ENCODE measurements at regions not wholly inside any gene's neighbourhood (a gene's known extent, or its start where the extent isn't known, plus 50 kb on each side); places are given as distances from the start of the nearest gene placed in this dataset.

DNA sequence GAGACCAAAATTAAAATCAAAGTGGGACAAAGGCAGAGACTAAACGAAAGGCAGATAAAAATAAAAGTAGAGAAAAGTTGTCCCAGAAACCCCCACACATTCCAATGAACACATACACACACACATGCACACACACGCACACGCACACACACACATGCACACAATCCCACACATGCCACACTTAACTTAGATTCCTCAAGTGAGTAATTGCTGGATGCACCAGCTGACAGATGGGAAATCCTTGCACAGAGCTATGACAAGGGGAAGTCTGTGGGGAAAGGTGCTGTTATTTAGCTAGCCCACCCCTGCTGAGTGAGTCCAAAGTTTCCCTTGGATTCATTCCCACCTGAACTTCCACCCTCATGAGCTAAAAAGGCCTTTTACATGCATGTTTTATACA lies 233.9 kb downstream of the RAB28 start:
- no peak for DNase-seq (ENCODE audit: low read depth in 2 of 2)

GRCh38 chr4:13248621-13249298 lies 235.4 kb downstream of the RAB28 start:
- DNase-seq (ENCODE audit: low read depth in 2 of 2), result no peak

DNA sequence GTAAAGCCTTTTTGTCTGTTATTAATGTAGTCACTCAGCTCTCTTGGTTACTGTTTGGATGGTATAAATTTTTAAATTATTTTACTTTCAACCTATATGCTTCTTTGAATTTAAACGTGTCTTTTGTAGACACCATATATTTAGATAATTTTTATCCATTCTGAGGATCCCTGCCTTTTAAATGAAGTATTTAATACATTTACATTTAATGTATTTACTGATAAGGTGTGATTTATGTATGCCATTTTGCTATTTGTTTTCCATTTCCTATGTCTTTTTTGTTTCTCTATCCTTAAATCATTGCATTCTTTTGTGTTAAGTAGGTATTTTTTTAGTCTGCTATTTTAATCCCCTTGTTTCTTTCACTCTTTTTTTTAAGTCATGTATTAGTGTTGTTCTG lies 238.0 kb downstream of the RAB28 start:
- DNase-seq (ENCODE audit: low read depth in 2 of 2), result no peak

- DNase-seq (ENCODE audit: low read depth in 2 of 2), result no peak
Observed at GRCh38 chr4:13244444-13244843, 239.7 kb downstream of the RAB28 start.

DNA sequence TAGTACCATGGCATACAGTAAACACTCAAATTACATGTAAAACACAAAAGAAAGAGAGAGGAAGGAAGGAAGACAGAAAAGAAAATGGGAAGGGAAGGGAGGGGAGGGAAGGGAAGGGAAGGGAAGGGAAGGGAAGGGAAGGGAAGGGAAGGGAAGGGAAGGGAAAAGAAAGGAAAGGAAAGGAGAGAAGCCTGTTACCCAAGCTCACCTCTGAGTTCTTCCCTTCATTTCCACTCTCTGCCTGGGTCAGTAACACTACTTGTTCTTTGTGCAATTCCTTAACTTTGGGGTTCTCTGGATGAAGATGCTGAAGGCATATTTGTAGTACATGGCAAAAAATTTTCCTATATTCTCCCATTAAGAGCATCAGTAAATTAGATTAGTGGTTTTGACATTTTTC lies 241.0 kb downstream of the RAB28 start:
- DNase-seq (ENCODE audit: low read depth in 2 of 2), result no peak

- DNase-seq (ENCODE audit: low read depth in 2 of 2), result no peak
Observed at GRCh38 chr4:13240066-13240465, 244.1 kb downstream of the RAB28 start.

- DNase-seq (ENCODE audit: low read depth in 2 of 2), result no peak
Observed at GRCh38 chr4:13238936-13239335, 245.2 kb downstream of the RAB28 start.

- no peak for DNase-seq (ENCODE audit: low read depth in 2 of 2)
Observed at GRCh38 chr4:13236485-13236884, 247.7 kb downstream of the RAB28 start.

GRCh38 chr4:13233755-13234154 lies 250.4 kb downstream of the RAB28 start:
- DNase-seq (ENCODE audit: low read depth in 2 of 2), result no peak

GRCh38 chr4:13219971-13220370 lies 264.2 kb downstream of the RAB28 start:
- DNase-seq (ENCODE audit: low read depth in 2 of 2), result no peak

- no peak for DNase-seq (ENCODE audit: low read depth in 2 of 2)
Observed at GRCh38 chr4:13218326-13218958, 265.7 kb downstream of the RAB28 start.

- DNase-seq (ENCODE audit: low read depth in 2 of 2), result no peak
Observed at GRCh38 chr4:13215560-13215959, 268.6 kb downstream of the RAB28 start.

GRCh38 chr4:13212936-13213335 lies 271.2 kb downstream of the RAB28 start:
- DNase-seq (ENCODE audit: low read depth in 2 of 2), result no peak

- DNase-seq (ENCODE audit: low read depth in 2 of 2), result no peak
Observed at GRCh38 chr4:13209600-13209999, 274.5 kb downstream of the RAB28 start.

DNA sequence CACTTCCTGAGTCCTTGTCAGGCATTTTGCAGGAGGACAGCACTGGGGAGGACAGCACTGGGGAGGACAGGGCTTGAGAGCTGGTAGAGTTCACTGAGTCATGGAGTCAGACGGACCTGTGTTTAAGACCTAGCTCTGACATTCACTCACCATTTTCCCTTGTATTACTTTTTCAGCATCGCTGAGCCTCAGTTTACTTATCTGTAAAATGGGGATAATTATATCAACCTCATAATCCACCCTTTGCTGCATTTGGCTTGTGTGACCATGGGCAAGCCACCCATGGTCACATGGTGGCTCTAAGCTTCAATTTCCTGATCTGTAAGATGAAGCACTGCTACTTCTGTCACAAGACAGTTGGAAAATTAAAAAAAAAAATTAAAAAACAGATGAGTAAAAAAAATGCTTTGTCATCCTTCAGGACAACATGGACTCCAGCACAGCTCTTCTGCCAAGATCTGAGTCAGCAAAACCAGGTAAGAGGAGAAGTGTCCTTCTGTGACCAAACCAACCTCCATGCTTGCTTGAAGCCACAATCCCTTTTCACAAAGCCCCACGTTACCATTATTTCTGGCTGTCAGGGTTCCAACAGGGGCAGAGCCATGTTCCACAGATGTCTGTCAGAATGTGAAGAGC lies 275.5 kb downstream of the RAB28 start:
- no peak for DNase-seq (ENCODE audit: low read depth in 2 of 2)

- no peak for DNase-seq (ENCODE audit: low read depth in 2 of 2)
Observed at GRCh38 chr4:13207226-13207625, 276.9 kb downstream of the RAB28 start.

DNA sequence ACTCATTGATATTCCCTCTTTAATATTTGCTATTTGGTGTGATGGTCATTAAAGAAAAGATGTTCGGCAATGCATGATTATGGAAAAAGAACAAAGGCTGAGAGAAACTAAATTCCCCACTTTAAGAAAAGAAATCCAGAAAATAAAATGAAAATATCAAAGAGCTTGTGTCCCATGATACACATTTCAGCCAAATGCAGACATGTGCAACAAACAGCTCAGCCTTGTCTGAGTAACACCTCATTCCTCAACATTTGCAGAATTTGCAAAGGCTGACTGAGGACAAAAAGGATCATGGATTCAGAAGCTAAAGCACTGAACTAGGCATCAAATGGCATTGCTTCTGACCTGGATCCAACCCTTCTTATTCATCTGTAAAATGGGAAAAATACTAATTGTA lies 281.0 kb downstream of the RAB28 start:
- DNase-seq (ENCODE audit: low read depth in 2 of 2), result no peak

DNA sequence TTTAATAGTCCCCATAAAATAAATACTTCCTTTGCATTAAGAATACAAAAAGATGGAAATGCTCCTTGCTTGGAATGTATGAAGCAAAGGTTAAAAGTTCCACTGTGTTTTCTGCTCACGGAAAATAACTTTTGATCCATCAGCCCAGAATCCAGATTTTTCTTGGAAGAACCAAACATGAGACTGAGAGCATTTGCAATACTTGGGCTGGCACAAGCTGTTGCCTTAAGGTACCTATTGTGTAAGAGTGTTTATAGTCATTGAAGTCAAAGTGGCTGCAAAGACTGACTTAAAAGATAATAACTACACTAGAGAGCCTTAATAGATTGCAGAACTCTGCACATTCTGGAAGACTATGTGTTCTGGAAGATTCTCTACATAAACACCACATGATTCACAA lies 281.4 kb downstream of the RAB28 start:
- DNase-seq (ENCODE audit: low read depth in 2 of 2), result no peak

DNA sequence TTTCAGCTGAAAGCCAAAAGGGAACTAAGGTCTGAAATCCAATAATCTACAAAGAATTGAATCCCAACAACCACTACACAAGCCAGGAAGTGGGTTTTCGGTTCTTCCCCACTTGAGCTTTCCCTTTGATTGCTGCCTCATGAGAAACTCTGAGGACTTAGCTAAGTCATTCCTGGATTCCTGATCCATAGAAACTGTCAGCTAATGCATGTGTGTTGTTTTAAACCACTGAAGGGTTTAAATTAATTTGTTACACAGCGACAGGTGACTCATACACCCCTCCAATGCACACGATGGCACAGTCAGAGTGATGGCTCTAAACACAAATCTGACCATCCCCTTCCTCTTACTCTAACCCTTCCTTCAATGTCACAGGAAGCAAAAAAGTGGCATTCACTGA lies 282.9 kb downstream of the RAB28 start:
- DNase-seq (ENCODE audit: low read depth in 2 of 2), result no peak

DNA sequence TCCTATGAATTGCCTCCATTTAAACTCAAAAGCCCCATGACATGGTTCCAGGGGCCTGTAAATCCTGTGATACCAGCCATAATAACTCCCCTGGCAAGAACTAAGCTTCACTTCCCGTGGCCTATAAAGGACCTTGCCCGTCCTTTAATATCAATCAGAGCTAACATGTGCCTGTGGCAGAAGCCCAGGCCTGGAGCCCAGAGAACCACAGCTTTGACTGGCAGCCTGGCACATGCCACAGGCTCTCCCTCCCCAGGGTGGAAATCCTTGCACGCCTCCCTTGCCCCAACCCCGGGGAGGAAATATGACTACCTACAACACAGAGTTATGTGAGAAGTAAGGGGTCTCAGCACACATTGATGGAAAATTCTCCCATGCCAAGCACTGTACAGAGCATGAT lies 287.4 kb downstream of the RAB28 start:
- DNase-seq (ENCODE audit: low read depth in 2 of 2), result no peak

DNA sequence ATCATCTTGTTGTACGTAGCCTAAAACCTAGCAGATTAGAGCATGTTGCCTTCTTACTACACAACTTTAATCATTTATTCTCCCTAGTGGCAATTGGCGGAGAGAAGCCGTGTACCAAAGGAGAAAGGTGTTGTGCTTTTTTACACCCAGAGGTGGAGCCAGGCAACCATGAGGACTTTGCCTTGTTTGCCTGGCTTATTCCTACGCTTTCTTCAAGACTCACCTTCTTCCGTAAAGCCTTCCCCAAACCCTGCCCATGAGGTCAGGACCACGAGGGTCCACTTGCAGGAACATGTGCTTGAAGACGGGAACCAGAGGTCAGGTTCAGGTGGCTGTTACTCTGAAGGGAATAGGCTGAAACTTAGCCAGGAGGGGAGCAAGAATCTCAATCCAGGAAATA lies 290.5 kb downstream of the RAB28 start:
- no peak for DNase-seq (ENCODE audit: low read depth in 2 of 2)

GRCh38 chr4:13190093-13190721 lies 293.9 kb downstream of the RAB28 start:
- DNase-seq (ENCODE audit: low read depth in 2 of 2), result no peak

DNA sequence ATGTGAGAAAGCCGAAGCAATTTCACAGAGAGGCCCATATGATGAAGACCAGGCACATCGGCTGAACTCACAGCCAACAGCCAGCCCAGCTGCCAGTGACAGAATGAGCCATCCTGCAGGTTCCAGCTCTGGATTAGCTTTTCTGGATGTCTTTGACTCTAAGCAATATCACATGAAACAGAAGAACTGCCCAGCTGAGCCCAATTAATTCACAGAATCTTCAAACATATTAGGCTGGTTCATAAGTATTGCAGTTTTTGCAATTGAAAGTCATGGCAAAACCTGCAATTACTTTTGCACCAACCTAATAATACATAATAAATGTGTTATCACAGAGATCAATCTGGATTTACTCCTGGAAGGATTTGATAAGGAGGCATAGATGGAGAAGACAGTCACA lies 299.9 kb downstream of the RAB28 start:
- DNase-seq (ENCODE audit: low read depth in 2 of 2), result no peak
